ENCODE measurements at regions not wholly inside any gene's neighbourhood (a gene's known extent, or its start where the extent isn't known, plus 50 kb on each side); places are given as distances from the start of the nearest gene placed in this dataset.

GRCh38 chr6:74782346-74782745 lies 423.5 kb downstream of the COL12A1 start:
- no peak overlapping the region for H3K9ac ChIP-seq (ENCODE audit: insufficient read depth, low read depth, low read length)
- no TSS peak for BruUV-seq (replicated peaks)
- H3K27ac ChIP-seq (ENCODE audit: extremely low read length, insufficient read depth, low read length), result no peak overlapping the region
- H3K4me2 ChIP-seq (ENCODE audit: low read depth, low read length), result no peak overlapping the region
- H3K36me3 ChIP-seq (replicated peaks in 1 of 2; ENCODE audit: control insufficient read depth in 1 of 2, insufficient read depth in 2 of 2, low read length in 2 of 2), result no peaks in the 10 kb centered on the region
- H3K4me1 ChIP-seq (ENCODE audit: insufficient read depth, low read length), result no peaks in the 10 kb centered on the region
- no peak overlapping the region for H2AFZ ChIP-seq (ENCODE audit: low read length)
- no peak overlapping the region for H3K4me3 ChIP-seq (replicated peaks in 1 of 3; ENCODE audit: insufficient read depth in 1 of 3, low read depth in 2 of 3, low read length in 3 of 3)
- no peaks in the 10 kb centered on the region for H3K79me2 ChIP-seq (ENCODE audit: insufficient read depth, low read length)
- H4K20me1 ChIP-seq (ENCODE audit: insufficient read depth, low read length), result no peaks in the 10 kb centered on the region
- ChIA-PET POLR2A (no interaction called here), CTCF (ENCODE audit: low intra/inter-chr PET ratio, low total read pairs) (no interaction called here)
- ATAC-seq (no peak), DNase-seq (ENCODE audit: low spot score) (no peak), FAIRE-seq (no peak)
- H3K27me3 ChIP-seq (ENCODE audit: control insufficient read depth in 1 of 2, insufficient read depth in 2 of 2, low read length in 2 of 2), result no peaks in the 10 kb centered on the region
- WGBS (ENCODE audit: low lambda C conversion rate), result 0% methylated on average over 1 of the region's 1 CpG
- in situ Hi-C loops (cut with HindIII; ENCODE audit: extremely low pct_ligation_motif_present, low pct_unique_long_range_greater_than_20kb), result no loop called here
- H3K9me3 ChIP-seq (ENCODE audit: low read length), result no peaks in the 10 kb centered on the region
- intact Hi-C loops (cut with micrococcal nuclease; ENCODE audit: unreplicated experiment), result no loop called here
- no peak for TF ChIP-seq ASH2L (IDR thresholded peaks at IDR 0.05; ENCODE audit: insufficient read length, low read depth, low read length)
- TF ChIP-seq RFXAP (CRISPR knock-in tag; IDR thresholded peaks at IDR 0.05; ENCODE audit: borderline replicate concordance), result no peak
- no peak for TF ChIP-seq TEF (CRISPR knock-in tag; IDR thresholded peaks at IDR 0.05)
- no peak for TF ChIP-seq POLR2A (IDR thresholded peaks at IDR 0.05; ENCODE audit: insufficient read depth in 1 of 2, low read depth in 2 of 2, low read length in 2 of 2)
- no peak for TF ChIP-seq AFF4 (CRISPR knock-in tag; IDR thresholded peaks at IDR 0.05)
- no peak for TF ChIP-seq FUBP1 (CRISPR knock-in tag; IDR thresholded peaks at IDR 0.05; ENCODE audit: borderline replicate concordance)
- TF ChIP-seq ZNF484 (CRISPR knock-in tag; IDR thresholded peaks at IDR 0.05; ENCODE audit: borderline replicate concordance, low read depth), result no peak
- no peak for TF ChIP-seq PTBP1 (IDR thresholded peaks at IDR 0.05; ENCODE audit: low read depth, low read length, poor library complexity, severe bottlenecking)
- no peak for TF ChIP-seq ZNF629 (CRISPR knock-in tag; conservative IDR thresholded peaks at IDR 0.05)
- no peak for TF ChIP-seq TBX2 (CRISPR knock-in tag; IDR thresholded peaks at IDR 0.05; ENCODE audit: borderline replicate concordance)
- TF ChIP-seq RAD51 (IDR thresholded peaks at IDR 0.05; ENCODE audit: borderline replicate concordance), result no peak
- no peak for TF ChIP-seq ZBED4 (CRISPR knock-in tag; IDR thresholded peaks at IDR 0.05; ENCODE audit: borderline replicate concordance)
- no peak for TF ChIP-seq ZNF569 (CRISPR knock-in tag; IDR thresholded peaks at IDR 0.05; ENCODE audit: borderline replicate concordance)

Data from HepG2 (cell line).